COLO668 (cell line): ENCODE measurements at regions not wholly inside any gene's neighbourhood (a gene's known extent, or its start where the extent isn't known, plus 50 kb on each side); places are given as distances from the start of the nearest gene placed in this dataset.

Experiments
- DNase-seq: peaks from one replicate; lab custom pipeline; 2025; ENCODE audit not compliant: unreplicated experiment; lab: John Stamatoyannopoulos, UW

GRCh38 chr3:193780397-193780796, 187.4 kb downstream of the OPA1 start:
- DNase-seq = no peak

- DNase-seq = peak; percentile 49
Measured at GRCh38 chr3:193780810-193781478, 187.9 kb downstream of the OPA1 start.

GRCh38 chr3:193782276-193782647, 189.3 kb downstream of the OPA1 start:
- no peak for DNase-seq

GRCh38 chr3:193782747-193783146, 189.7 kb downstream of the OPA1 start:
- DNase-seq = no peak

- no peak for DNase-seq
Measured at GRCh38 chr3:193783166-193783896, 190.3 kb downstream of the OPA1 start.

- DNase-seq = no peak
Measured at GRCh38 chr3:193784822-193785221, 191.8 kb downstream of the OPA1 start.

- DNase-seq = no peak
Measured at GRCh38 chr3:193787496-193787870, 194.5 kb downstream of the OPA1 start.

- peak; percentile 29 for DNase-seq
Measured at GRCh38 chr3:193788189-193788991, 195.4 kb downstream of the OPA1 start.

- DNase-seq = no peak
Measured at GRCh38 chr3:193789455-193789854, 196.4 kb downstream of the OPA1 start.

GRCh38 chr3:193790086-193790990, 197.3 kb downstream of the OPA1 start:
- DNase-seq = no peak

- peak; percentile 5 for DNase-seq
Measured at GRCh38 chr3:193791041-193792032, 198.3 kb downstream of the OPA1 start.

- no peak for DNase-seq
Measured at GRCh38 chr3:193793123-193793522, 200.1 kb downstream of the OPA1 start.

- no peak for DNase-seq
Measured at GRCh38 chr3:193794002-193794881, 201.2 kb downstream of the OPA1 start.

- no peak for DNase-seq
Measured at GRCh38 chr3:193795062-193795690, 202.2 kb downstream of the OPA1 start.

GRCh38 chr3:193796089-193796488, 203.1 kb downstream of the OPA1 start:
- DNase-seq = no peak

GRCh38 chr3:193797566-193797965, 204.6 kb downstream of the OPA1 start:
- no peak for DNase-seq

GRCh38 chr3:193798051-193798450, 205.0 kb downstream of the OPA1 start:
- DNase-seq = no peak
